Sigmoid colon (tissue), 6 donors: ENCODE measurements at regions not wholly inside any gene's neighbourhood (a gene's known extent, or its start where the extent isn't known, plus 50 kb on each side); places are given as distances from the start of the nearest gene placed in this dataset.

Experiments
- DNase-seq: peaks from one replicate; pipeline ENCODE4 v3.0.0-alpha.2; 2019
- H3K27ac ChIP-seq, 4 donors: fragments of 200-600 bp; sonication (generic); one replicate each; pipeline ENCODE4 v1.5.1; 2016 to 2019; ENCODE audit warnings: mild to moderate bottlenecking in 1 of 4
- H3K27me3 ChIP-seq, 3 donors: fragments of 200-600 bp; sonication (generic); one replicate each; pipeline ENCODE4 v1.5.1; 2019; ENCODE audit warnings: mild to moderate bottlenecking in 1 of 3
- H3K36me3 ChIP-seq, 4 donors: fragments of 200-600 bp; sonication (generic); one replicate each; pipeline ENCODE4 v1.5.1; 2016 to 2019
- H3K4me1 ChIP-seq, 4 donors: fragments of 200-600 bp; sonication (generic); one replicate each; pipeline ENCODE4 v1.5.1; 2017 to 2019
- H3K4me3 ChIP-seq, 4 donors: fragments of 200-600 bp; sonication (generic); one replicate each; pipeline ENCODE4 v1.5.1; 2017 to 2019; ENCODE audit warnings: mild to moderate bottlenecking in 2 of 4, moderate library complexity in 1 of 4
- H3K9me3 ChIP-seq, 4 donors: fragments of 200-600 bp in 3 of 4; sonication (generic) in 3 of 4; one replicate each; pipeline versions ENCODE4 v1.5.1 to v1.6.1; 2013 to 2019
- EP300 ChIP-seq, 4 donors: sonication (generic); formaldehyde crosslinking; IDR thresholded peaks; one replicate each; pipeline ENCODE4 v1.6.1; 2017; ENCODE audit warnings: antibody characterized with exemption in 4 of 4
- POLR2A ChIP-seq, 2 donors: fragments of 450-650 bp; IDR thresholded peaks; one replicate each; pipeline ENCODE4 v1.6.1; 2016; ENCODE audit warnings: antibody characterized with exemption in 2 of 2, mild to moderate bottlenecking in 2 of 2, moderate library complexity in 2 of 2
- POLR2AphosphoS5 ChIP-seq, 4 donors: sonication (generic); formaldehyde crosslinking; IDR thresholded peaks; one replicate each; pipeline ENCODE4 v1.6.1; 2017; ENCODE audit warnings: antibody characterized with exemption in 4 of 4
- WGBS, 2 donors: extraction: QIAGEN DNeasy Blood & Tissue Kit; methylation state at CpG; one replicate each; pipeline ENCODE4 v1.1.7; 2013; 5-methylcytosine and 5-hydroxymethylcytosine counted together
- intact Hi-C: fragments of 100-400 bp; cut with DNase I; formaldehyde crosslinking; loops from one replicate; pipeline ENCODE4 v1.15.1; 2023
- TF ChIP-seq, protein P1 (sequence below), 4 experiments: fragments of 450-650 bp in 3 of 4; fragments of 200-600 bp in 1 of 4; IDR thresholded peaks; one replicate each; pipeline ENCODE4 v1.5.1; 2016 to 2019; ENCODE audit warnings: antibody characterized with exemption in 4 of 4, mild to moderate bottlenecking in 3 of 4, moderate library complexity in 2 of 4
- donor health status: healthy with polysubstance abuse.
- donor health status: healthy.

DNA sequence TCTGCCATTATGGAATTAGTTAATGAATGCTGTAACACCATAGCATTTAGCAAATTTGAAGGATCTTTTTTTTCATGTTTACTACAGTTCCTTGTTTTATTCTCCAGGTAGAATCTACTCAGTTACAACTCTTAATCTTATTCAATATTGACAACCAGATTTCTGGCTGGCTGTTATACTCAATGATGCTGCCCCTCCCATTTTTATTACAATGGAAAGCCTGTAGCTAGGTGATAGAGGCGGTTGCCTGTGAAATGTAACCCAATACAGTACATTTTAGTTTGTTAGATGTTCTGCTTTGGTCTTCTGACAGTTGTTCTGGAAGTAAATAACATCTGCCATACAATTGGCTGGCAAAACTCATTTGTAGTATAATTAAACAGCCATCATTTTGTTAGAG, 294.2 kb downstream of the DMRTA1 start:
- TF ChIP-seq POLR2AphosphoS5 (IDR thresholded peaks at IDR 0.05) (no peak), POLR2A (IDR thresholded peaks at IDR 0.05) (no peak), EP300 (IDR thresholded peaks at IDR 0.05) (no peak)
- TF ChIP-seq, protein P1, sequence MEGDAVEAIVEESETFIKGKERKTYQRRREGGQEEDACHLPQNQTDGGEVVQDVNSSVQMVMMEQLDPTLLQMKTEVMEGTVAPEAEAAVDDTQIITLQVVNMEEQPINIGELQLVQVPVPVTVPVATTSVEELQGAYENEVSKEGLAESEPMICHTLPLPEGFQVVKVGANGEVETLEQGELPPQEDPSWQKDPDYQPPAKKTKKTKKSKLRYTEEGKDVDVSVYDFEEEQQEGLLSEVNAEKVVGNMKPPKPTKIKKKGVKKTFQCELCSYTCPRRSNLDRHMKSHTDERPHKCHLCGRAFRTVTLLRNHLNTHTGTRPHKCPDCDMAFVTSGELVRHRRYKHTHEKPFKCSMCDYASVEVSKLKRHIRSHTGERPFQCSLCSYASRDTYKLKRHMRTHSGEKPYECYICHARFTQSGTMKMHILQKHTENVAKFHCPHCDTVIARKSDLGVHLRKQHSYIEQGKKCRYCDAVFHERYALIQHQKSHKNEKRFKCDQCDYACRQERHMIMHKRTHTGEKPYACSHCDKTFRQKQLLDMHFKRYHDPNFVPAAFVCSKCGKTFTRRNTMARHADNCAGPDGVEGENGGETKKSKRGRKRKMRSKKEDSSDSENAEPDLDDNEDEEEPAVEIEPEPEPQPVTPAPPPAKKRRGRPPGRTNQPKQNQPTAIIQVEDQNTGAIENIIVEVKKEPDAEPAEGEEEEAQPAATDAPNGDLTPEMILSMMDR (IDR thresholded peaks at IDR 0.05), result no peak
- WGBS, 2 donors, result 17 to 67% methylated on average over 1 of the region's 1 CpG
- intact Hi-C loops, result no loop called here

DNA sequence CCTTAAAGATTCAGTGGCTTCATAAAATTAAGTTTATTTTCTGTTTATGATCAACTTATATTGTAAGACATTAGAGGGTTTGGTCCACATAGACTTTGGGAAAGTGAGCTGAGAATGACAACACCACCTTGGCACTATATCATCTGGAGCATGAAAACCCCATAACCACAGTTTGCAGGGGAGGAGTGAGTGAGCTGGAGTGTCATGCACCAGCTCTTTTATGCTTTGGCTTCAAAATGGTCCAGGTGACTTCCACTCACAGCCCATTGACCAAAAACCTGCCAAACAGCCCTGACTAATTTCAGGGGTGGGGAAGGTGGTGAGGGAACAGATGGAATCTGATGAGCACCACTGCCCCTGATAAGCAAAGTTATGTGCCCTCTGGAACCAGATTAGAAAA, 295.8 kb downstream of the DMRTA1 start:
- intact Hi-C loops, result no loop called here
- DNase-seq, result no peak
- Histone ChIP-seq H3K36me3 (no peaks in the 10 kb centered on the region), H3K9me3 (no peaks in the 10 kb centered on the region), H3K4me1 (no peaks in the 10 kb centered on the region), H3K4me3 (no peak overlapping the region), H3K27me3 (no peaks in the 10 kb centered on the region), H3K27ac (no peak overlapping the region)
- TF ChIP-seq EP300 (IDR thresholded peaks at IDR 0.05) (no peak), POLR2AphosphoS5 (IDR thresholded peaks at IDR 0.05) (no peak), POLR2A (IDR thresholded peaks at IDR 0.05) (no peak)
- TF ChIP-seq, protein P1 (IDR thresholded peaks at IDR 0.05), result no peak

More for the DNA sequence above, 294.2 kb downstream of the DMRTA1 start:
- DNase-seq, result no peak
- no peaks in the 10 kb centered on the region for H3K4me1 ChIP-seq
- no peaks in the 10 kb centered on the region for H3K27me3 ChIP-seq
- H3K4me3 ChIP-seq, result no peak overlapping the region
- no peaks in the 10 kb centered on the region for H3K36me3 ChIP-seq
- no peaks in the 10 kb centered on the region for H3K9me3 ChIP-seq
- H3K27ac ChIP-seq, result no peak overlapping the region

DNA sequence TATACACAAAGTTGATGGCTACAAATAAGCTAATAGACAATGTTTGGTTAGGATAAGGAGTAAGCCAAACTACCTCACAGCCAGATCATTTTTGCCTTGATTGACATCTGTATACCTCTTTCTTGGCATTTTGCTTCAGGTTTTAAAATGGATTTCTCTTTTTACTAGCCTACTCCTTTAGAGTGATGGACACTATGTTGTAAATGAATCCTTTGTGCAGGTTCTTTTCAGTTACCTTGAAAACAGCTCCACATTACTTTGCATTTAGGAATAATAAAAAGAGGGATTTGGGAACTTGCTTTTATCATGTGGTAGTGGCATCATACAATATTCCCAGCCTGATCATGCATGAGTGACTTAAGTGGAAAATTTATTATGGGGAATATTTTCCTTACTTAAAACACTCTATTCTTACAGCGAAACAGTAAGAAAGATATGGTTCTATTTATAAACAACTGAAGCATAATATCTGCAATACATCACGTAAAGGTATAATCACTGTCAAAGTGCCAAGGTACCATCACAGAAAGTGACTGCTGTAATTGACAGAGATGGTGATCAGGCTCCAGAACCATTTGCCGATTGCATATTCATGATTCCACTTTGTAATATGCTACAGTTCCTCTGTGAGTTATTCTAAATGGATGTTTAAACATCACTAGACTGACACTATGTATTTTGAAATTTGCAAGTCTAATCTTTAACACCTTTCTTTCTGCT, 327.0 kb downstream of the DMRTA1 start:
- Histone ChIP-seq H3K9me3 (no peaks in the 10 kb centered on the region), H3K36me3 (no peaks in the 10 kb centered on the region), H3K4me1 (no peaks in the 10 kb centered on the region), H3K27me3 (no peaks in the 10 kb centered on the region), H3K4me3 (no peak overlapping the region), H3K27ac (no peak overlapping the region)
- intact Hi-C loops, result no loop called here
- no peak for DNase-seq
- TF ChIP-seq, protein P1 (IDR thresholded peaks at IDR 0.05), result no peak
- no peak for TF ChIP-seq POLR2A (IDR thresholded peaks at IDR 0.05)
- no peak for TF ChIP-seq EP300 (IDR thresholded peaks at IDR 0.05)
- no peak for TF ChIP-seq POLR2AphosphoS5 (IDR thresholded peaks at IDR 0.05)
- WGBS, 2 donors, result 91% methylated on average over 3 of the region's 3 CpGs

DNA sequence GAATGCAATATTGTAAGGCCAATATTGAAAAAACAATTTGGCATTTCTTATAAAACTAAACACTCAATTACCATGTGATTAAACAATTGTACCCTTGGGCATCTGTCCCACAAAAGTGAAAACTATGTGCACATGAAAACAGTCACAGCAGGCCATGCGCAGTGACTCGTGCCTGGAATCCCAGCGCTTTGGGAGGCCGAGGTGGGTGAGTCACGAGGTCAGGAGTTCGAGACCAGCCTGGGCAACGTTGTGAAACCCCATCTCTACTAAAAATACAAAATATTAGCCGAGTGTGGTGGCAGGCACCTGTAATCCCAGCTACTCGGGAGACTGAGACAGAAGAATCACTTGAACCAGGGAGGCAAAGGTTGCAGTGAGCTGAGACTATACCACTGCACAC, 343.7 kb downstream of the DMRTA1 start:
- WGBS, 2 donors, result 82 to 85% methylated on average over 9 of the region's 9 CpGs
- Histone ChIP-seq H3K9me3 (no peaks in the 10 kb centered on the region), H3K4me3 (no peak overlapping the region), H3K36me3 (no peaks in the 10 kb centered on the region), H3K27me3 (no peaks in the 10 kb centered on the region), H3K4me1 (no peaks in the 10 kb centered on the region), H3K27ac (no peak overlapping the region)
- TF ChIP-seq, protein P1 (IDR thresholded peaks at IDR 0.05), result no peak
- TF ChIP-seq POLR2AphosphoS5 (IDR thresholded peaks at IDR 0.05), result no peak
- TF ChIP-seq POLR2A (IDR thresholded peaks at IDR 0.05), result no peak
- TF ChIP-seq EP300 (IDR thresholded peaks at IDR 0.05), result no peak
- no peak for DNase-seq
- intact Hi-C loops, result no loop called here

DNA sequence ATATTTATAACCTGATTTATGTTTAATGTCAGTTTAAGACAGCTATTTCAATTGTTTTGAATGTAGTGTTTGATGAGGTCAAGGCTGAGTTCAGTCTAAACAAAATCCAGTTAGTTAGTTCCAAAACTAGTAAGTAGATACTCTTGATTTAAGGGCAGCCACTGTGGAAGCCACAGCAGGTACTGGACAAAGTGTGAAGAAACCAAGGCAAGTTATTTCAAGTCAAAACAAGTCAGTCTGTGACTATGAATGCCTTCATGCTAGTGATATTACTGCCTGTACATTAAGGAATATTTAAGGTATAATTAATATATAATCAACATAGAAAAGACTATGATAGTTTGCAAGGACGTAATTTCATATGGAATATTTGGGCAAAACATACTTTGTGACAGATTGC, 362.3 kb downstream of the DMRTA1 start:
- TF ChIP-seq EP300 (IDR thresholded peaks at IDR 0.05) (no peak), POLR2A (IDR thresholded peaks at IDR 0.05) (no peak), POLR2AphosphoS5 (IDR thresholded peaks at IDR 0.05) (no peak)
- TF ChIP-seq, protein P1 (IDR thresholded peaks at IDR 0.05), result no peak
- Histone ChIP-seq H3K4me3 (no peak overlapping the region), H3K4me1 (no peaks in the 10 kb centered on the region), H3K27me3 (no peaks in the 10 kb centered on the region), H3K27ac (no peak overlapping the region), H3K9me3 (peaks cover 0 to 4% (median 2%) of the 10 kb centered on the region in 4 donors), H3K36me3 (no peaks in the 10 kb centered on the region)
- intact Hi-C loops, result no loop called here
- WGBS, 2 donors, result 72 to 91% methylated on average over 1 of the region's 1 CpG
- DNase-seq, result no peak
